ENCODE measurements at regions not wholly inside any gene's neighbourhood (a gene's known extent, or its start where the extent isn't known, plus 50 kb on each side); places are given as distances from the start of the nearest gene placed in this dataset.
A peak's percentile ranks its signal among the peaks of the same experiment; 100 is the strongest.
"Not testable (repeated sequence)": the region's sequence is repeated elsewhere in the genome, so short reads cannot be mapped to it uniquely, and the experiment has no call there.

- H3K9me3 Mint-ChIP-seq (ENCODE audit: unreplicated experiment), result peaks cover 20% of the 10 kb centered on the region
- no peak overlapping the region for H3K9ac ChIP-seq (ENCODE audit: low read length)
- H3K4me1 ChIP-seq (ENCODE audit: insufficient read depth, low read length), result no peaks in the 10 kb centered on the region
- H3K4me2 ChIP-seq (ENCODE audit: low read length), result no peak overlapping the region
- peaks cover 4% of the 10 kb centered on the region for H3K36me3 Mint-ChIP-seq (ENCODE audit: low read depth, unreplicated experiment)
- H3K27ac Mint-ChIP-seq (ENCODE audit: unreplicated experiment), result no peak overlapping the region
- H4K20me1 ChIP-seq (ENCODE audit: insufficient read depth, low read length), result no peaks in the 10 kb centered on the region
- no peaks in the 10 kb centered on the region for H3K27me3 Mint-ChIP-seq (ENCODE audit: low read depth, unreplicated experiment)
- no peaks in the 10 kb centered on the region for H3K79me2 ChIP-seq (ENCODE audit: insufficient read depth, low read length)
- H2AFZ ChIP-seq (ENCODE audit: low read depth, low read length), result no peak overlapping the region
- FAIRE-seq (no peak), DNase-seq (ENCODE audit: low read depth) (no peak)
- no peak overlapping the region for H3K4me3 ChIP-seq (ENCODE audit: insufficient read depth, low read depth, low read length)
- no peak overlapping the region for H3K4me3 Mint-ChIP-seq (ENCODE audit: unreplicated experiment)
- H3K27me3 ChIP-seq (ENCODE audit: insufficient read depth, low read length), result peaks cover 2% of the 10 kb centered on the region
- peaks cover 7% of the 10 kb centered on the region for H3K4me1 Mint-ChIP-seq (ENCODE audit: low read depth, unreplicated experiment)
- no peak for TF ChIP-seq EZH2 (IDR thresholded peaks at IDR 0.05; ENCODE audit: insufficient read depth, low read length)
- no peak for TF ChIP-seq CTCF (IDR thresholded peaks at IDR 0.05; ENCODE audit: insufficient read depth, low read depth, low read length)
- no peaks in the 10 kb centered on the region for H3K36me3 ChIP-seq (ENCODE audit: insufficient read depth, low read length)
- H3K9me3 ChIP-seq (ENCODE audit: insufficient read depth, low read depth, low read length), result no peaks in the 10 kb centered on the region
- no peak overlapping the region for H3K27ac ChIP-seq (ENCODE audit: low read depth, low read length)
These were observed 163.9 kb downstream of the MAIP1 start for GRCh38 chr2:200119236-200119635.

- Histone ChIP-seq H3K27ac (ENCODE audit: low read depth, low read length) (no peak overlapping the region), H3K9me3 (ENCODE audit: insufficient read depth, low read depth, low read length) (no peaks in the 10 kb centered on the region), H2AFZ (ENCODE audit: low read depth, low read length) (no peak overlapping the region), H3K4me2 (ENCODE audit: low read length) (no peak overlapping the region), H4K20me1 (ENCODE audit: insufficient read depth, low read length) (no peaks in the 10 kb centered on the region), H3K27me3 (ENCODE audit: insufficient read depth, low read length) (peaks cover 2% of the 10 kb centered on the region), H3K36me3 (ENCODE audit: insufficient read depth, low read length) (no peaks in the 10 kb centered on the region), H3K4me3 (ENCODE audit: insufficient read depth, low read depth, low read length) (no peak overlapping the region), H3K79me2 (ENCODE audit: insufficient read depth, low read length) (no peaks in the 10 kb centered on the region), H3K4me1 (ENCODE audit: insufficient read depth, low read length) (no peaks in the 10 kb centered on the region), H3K9ac (ENCODE audit: low read length) (no peak overlapping the region)
- TF ChIP-seq EZH2 (IDR thresholded peaks at IDR 0.05; ENCODE audit: insufficient read depth, low read length) (no peak), CTCF (IDR thresholded peaks at IDR 0.05; ENCODE audit: insufficient read depth, low read depth, low read length) (no peak)
- H3K4me3 Mint-ChIP-seq (ENCODE audit: unreplicated experiment), result no peak overlapping the region
- H3K27me3 Mint-ChIP-seq (ENCODE audit: low read depth, unreplicated experiment), result no peaks in the 10 kb centered on the region
- H3K27ac Mint-ChIP-seq (ENCODE audit: unreplicated experiment), result no peak overlapping the region
- H3K9me3 Mint-ChIP-seq (ENCODE audit: unreplicated experiment), result peaks cover 11% of the 10 kb centered on the region
- DNase-seq (ENCODE audit: low read depth) (no peak), FAIRE-seq (no peak)
- H3K4me1 Mint-ChIP-seq (ENCODE audit: low read depth, unreplicated experiment), result peaks cover 17% of the 10 kb centered on the region
- H3K36me3 Mint-ChIP-seq (ENCODE audit: low read depth, unreplicated experiment), result peaks cover 4% of the 10 kb centered on the region
These were observed 166.5 kb downstream of the MAIP1 start for GRCh38 chr2:200121931-200122330.

GRCh38 chr2:200122683-200123082 is 167.3 kb downstream of the MAIP1 start:
- Histone ChIP-seq H3K27me3 (ENCODE audit: insufficient read depth, low read length) (peaks cover 7% of the 10 kb centered on the region), H3K79me2 (ENCODE audit: insufficient read depth, low read length) (no peaks in the 10 kb centered on the region), H3K4me1 (ENCODE audit: insufficient read depth, low read length) (no peaks in the 10 kb centered on the region), H3K9ac (ENCODE audit: low read length) (no peak overlapping the region), H3K4me2 (ENCODE audit: low read length) (no peak overlapping the region), H3K27ac (ENCODE audit: low read depth, low read length) (no peak overlapping the region), H3K36me3 (ENCODE audit: insufficient read depth, low read length) (no peaks in the 10 kb centered on the region), H4K20me1 (ENCODE audit: insufficient read depth, low read length) (no peaks in the 10 kb centered on the region), H3K9me3 (ENCODE audit: insufficient read depth, low read depth, low read length) (no peaks in the 10 kb centered on the region), H2AFZ (ENCODE audit: low read depth, low read length) (no peak overlapping the region), H3K4me3 (ENCODE audit: insufficient read depth, low read depth, low read length) (no peak overlapping the region)
- Mint-ChIP-seq H3K27me3 (ENCODE audit: low read depth, unreplicated experiment) (no peaks in the 10 kb centered on the region), H3K27ac (ENCODE audit: unreplicated experiment) (no peak overlapping the region), H3K4me3 (ENCODE audit: unreplicated experiment) (no peak overlapping the region), H3K9me3 (ENCODE audit: unreplicated experiment) (peaks cover 11% of the 10 kb centered on the region), H3K36me3 (ENCODE audit: low read depth, unreplicated experiment) (peaks cover 2% of the 10 kb centered on the region), H3K4me1 (ENCODE audit: low read depth, unreplicated experiment) (peaks cover 17% of the 10 kb centered on the region)
- FAIRE-seq (no peak), DNase-seq (ENCODE audit: low read depth) (no peak)
- TF ChIP-seq CTCF (IDR thresholded peaks at IDR 0.05; ENCODE audit: insufficient read depth, low read depth, low read length) (no peak), EZH2 (IDR thresholded peaks at IDR 0.05; ENCODE audit: insufficient read depth, low read length) (no peak)

GRCh38 chr2:200124665-200125368 is 169.4 kb downstream of the MAIP1 start:
- not testable (repeated sequence) for H2AFZ ChIP-seq (ENCODE audit: low read depth, low read length); H3K4me2 ChIP-seq (ENCODE audit: low read length); H3K9ac ChIP-seq (ENCODE audit: low read length); H3K4me3 ChIP-seq (ENCODE audit: insufficient read depth, low read depth, low read length); H3K79me2 ChIP-seq (ENCODE audit: insufficient read depth, low read length); H4K20me1 ChIP-seq (ENCODE audit: insufficient read depth, low read length); H3K27me3 ChIP-seq (ENCODE audit: insufficient read depth, low read length); H3K4me3 Mint-ChIP-seq (ENCODE audit: unreplicated experiment); DNase-seq (ENCODE audit: low read depth); H3K36me3 Mint-ChIP-seq (ENCODE audit: low read depth, unreplicated experiment); H3K36me3 ChIP-seq (ENCODE audit: insufficient read depth, low read length); FAIRE-seq; H3K27ac ChIP-seq (ENCODE audit: low read depth, low read length); H3K9me3 ChIP-seq (ENCODE audit: insufficient read depth, low read depth, low read length); H3K27me3 Mint-ChIP-seq (ENCODE audit: low read depth, unreplicated experiment); H3K4me1 ChIP-seq (ENCODE audit: insufficient read depth, low read length)
- H3K27ac Mint-ChIP-seq (ENCODE audit: unreplicated experiment), result peak overlapping the region; percentile 62
- peaks cover 24% of the 10 kb centered on the region for H3K4me1 Mint-ChIP-seq (ENCODE audit: low read depth, unreplicated experiment)
- H3K9me3 Mint-ChIP-seq (ENCODE audit: unreplicated experiment), result peaks cover 11% of the 10 kb centered on the region

All from astrocyte (in vitro differentiated cells and primary cell).